ENCODE measurements at regions not wholly inside any gene's neighbourhood (a gene's known extent, or its start where the extent isn't known, plus 50 kb on each side); places are given as distances from the start of the nearest gene placed in this dataset.

GRCh38 chr5:17149786-17150185, 67.6 kb upstream of the BASP1 start:
- Histone ChIP-seq H3K4me3 (no peak overlapping the region), H3K27ac (no peak overlapping the region), H3K4me1 (replicated peaks in 1 of 2) (peaks cover 6 to 10% of the 10 kb centered on the region in 2 donors)
- no peak for ATAC-seq (replicated peaks in 6 of 8)
- in situ Hi-C loops (cut with MboI; ENCODE audit: low pct_unique_long_range_greater_than_20kb in 2 of 9, low sequenced_read_pairs in 9 of 9, unreplicated experiment in 9 of 9), result loop anchor here in 1 of 9 experiments (25.0 kb wide), 1 partner anchor 212 kb away; the partner anchor contains the start of gene MYO10

DNA sequence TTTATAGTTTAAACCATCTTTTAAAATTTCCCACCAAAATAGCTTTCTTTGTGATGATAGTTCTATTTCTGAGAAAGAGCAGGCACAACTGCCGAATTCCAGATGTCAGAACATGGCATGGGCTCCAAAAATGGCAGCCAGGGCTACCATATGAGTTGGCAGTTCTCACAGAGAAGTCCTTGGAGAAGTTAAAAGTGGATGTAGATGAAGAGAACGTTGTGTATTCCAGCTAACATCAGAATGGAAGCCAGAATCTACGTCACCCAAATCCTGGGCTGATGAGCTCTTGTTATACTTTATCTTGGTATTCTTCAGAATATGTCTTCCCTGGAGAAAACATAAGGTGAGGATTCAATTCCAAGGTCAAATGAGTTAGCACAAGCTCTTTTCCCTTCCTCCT, 66.9 kb upstream of the BASP1 start:
- H3K27ac ChIP-seq, result no peak overlapping the region
- in situ Hi-C loops (cut with MboI; ENCODE audit: low pct_unique_long_range_greater_than_20kb in 2 of 9, low sequenced_read_pairs in 9 of 9, unreplicated experiment in 9 of 9), result no loop called here
- WGBS, 10 experiments, result 6 to 100% (median 75%) methylated on average over 1 to 3 of the region's 3 CpGs; no CpG with 5 or more reads in 2 of the 10 experiments
- no peak for ATAC-seq (replicated peaks in 6 of 8)
- peaks cover 6 to 10% of the 10 kb centered on the region in 2 donors for H3K4me1 ChIP-seq (replicated peaks in 1 of 2)
- H3K4me3 ChIP-seq, result no peak overlapping the region

- ATAC-seq (replicated peaks in 6 of 8), result no peak
- peaks cover 5 to 9% of the 10 kb centered on the region in 2 donors for H3K4me1 ChIP-seq (replicated peaks in 1 of 2)
- H3K4me3 ChIP-seq, result no peak overlapping the region
- 20 to 89% (median 59%) methylated on average over 1 to 7 of the region's 8 CpGs; no CpG with 5 or more reads in 2 of the 10 experiments for WGBS, 10 experiments
- no peak overlapping the region for H3K27ac ChIP-seq
- in situ Hi-C loops (cut with MboI; ENCODE audit: low pct_unique_long_range_greater_than_20kb in 2 of 9, low sequenced_read_pairs in 9 of 9, unreplicated experiment in 9 of 9), result no loop called here
Measured at GRCh38 chr5:17151686-17152085, 65.7 kb upstream of the BASP1 start.

- H3K4me1 ChIP-seq (replicated peaks in 1 of 2), result no peaks in the 10 kb centered on the region
- no peak overlapping the region for H3K27ac ChIP-seq
- no peak for ATAC-seq (replicated peaks in 6 of 8)
- WGBS, 10 experiments, result 4 to 86% (median 82%) methylated on average over 3 to 5 of the region's 5 CpGs
- in situ Hi-C loops (cut with MboI; ENCODE audit: low pct_unique_long_range_greater_than_20kb in 2 of 9, low sequenced_read_pairs in 9 of 9, unreplicated experiment in 9 of 9), result no loop called here
- H3K4me3 ChIP-seq, result no peak overlapping the region
Measured at GRCh38 chr5:17154211-17154996, 63.0 kb upstream of the BASP1 start.

DNA sequence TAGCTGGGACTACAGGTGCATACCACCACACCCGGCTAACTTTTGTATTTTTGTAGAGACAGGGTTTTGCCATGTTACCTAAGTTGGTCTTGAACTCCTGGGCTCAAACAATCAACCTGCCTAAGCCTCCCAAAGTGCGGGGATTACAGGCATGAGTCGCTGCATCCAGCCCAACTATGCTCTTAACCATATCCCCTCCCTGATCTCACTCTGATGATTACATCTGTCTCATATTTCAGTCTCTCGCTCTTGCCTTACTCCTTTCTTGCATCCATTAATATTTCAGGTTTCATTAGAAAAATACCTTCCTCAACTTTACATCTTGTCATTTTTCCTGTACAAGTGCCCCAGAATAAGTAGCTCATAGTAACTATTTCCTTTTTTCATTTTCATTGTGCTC, 61.0 kb upstream of the BASP1 start:
- Histone ChIP-seq H3K4me1 (replicated peaks in 1 of 2) (no peaks in the 10 kb centered on the region), H3K27ac (no peak overlapping the region), H3K4me3 (no peak overlapping the region)
- in situ Hi-C loops (cut with MboI; ENCODE audit: low pct_unique_long_range_greater_than_20kb in 2 of 9, low sequenced_read_pairs in 9 of 9, unreplicated experiment in 9 of 9), result no loop called here
- WGBS, 10 experiments, result 43 to 100% (median 93%) methylated on average over 2 to 3 of the region's 4 CpGs; no CpG with 5 or more reads in 1 of the 10 experiments
- ATAC-seq (replicated peaks in 6 of 8), result no peak

DNA sequence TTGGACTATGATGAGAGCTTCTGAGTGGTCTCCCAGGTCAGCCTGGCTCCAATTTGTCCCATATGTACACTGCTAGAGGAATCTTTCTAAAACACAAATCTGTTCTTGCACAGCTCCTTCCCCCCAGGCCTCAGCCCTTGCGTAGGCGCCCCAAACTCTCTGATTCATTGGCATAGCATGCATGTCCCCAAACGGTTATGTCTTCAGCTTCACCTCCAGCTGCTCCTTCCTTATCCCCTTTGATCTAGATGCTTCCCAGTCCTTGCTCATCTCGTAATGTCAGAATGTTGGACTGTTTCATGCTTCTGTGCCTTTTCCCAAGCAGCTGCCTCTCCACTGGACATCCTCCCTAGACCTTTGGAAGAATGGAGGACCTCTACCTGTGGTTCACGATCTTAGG, 60.1 kb upstream of the BASP1 start:
- WGBS, 10 experiments, result 50 to 100% (median 86%) methylated on average over 1 to 5 of the region's 5 CpGs; no CpG with 5 or more reads in 3 of the 10 experiments
- in situ Hi-C loops (cut with MboI; ENCODE audit: low pct_unique_long_range_greater_than_20kb in 2 of 9, low sequenced_read_pairs in 9 of 9, unreplicated experiment in 9 of 9), result no loop called here

DNA sequence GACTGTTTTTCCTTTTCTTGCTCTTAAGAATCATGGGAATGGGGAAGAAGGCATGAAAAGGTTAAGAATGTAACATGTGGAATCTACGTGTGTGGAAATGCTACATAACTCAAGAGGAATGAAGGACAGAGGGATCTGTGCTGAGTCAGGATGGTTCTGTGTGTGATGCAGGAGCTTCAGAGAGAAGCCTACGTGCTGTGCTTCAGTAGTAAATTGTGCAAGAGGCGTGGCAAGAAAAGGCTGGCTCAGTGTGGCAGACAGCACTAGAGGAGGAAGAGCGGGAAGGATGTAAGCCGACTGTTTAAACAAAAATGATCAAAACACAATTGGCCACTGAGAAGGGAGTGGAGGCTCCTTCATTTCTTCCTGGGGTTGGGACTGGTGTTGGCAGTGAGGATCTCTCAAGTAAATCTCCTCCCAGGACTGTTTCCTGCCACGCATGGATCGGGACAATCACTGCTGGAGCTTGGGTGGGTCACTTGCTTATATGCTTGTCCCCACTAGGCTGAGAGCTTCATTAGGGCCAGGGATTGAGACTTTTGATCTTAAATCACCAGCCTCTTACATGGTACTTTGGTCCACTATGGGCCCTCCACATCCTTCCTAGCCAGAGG, 59.4 kb upstream of the BASP1 start:
- ATAC-seq (replicated peaks in 6 of 8), result no peak
- Histone ChIP-seq H3K27ac (no peak overlapping the region), H3K4me3 (no peak overlapping the region), H3K4me1 (replicated peaks in 1 of 2) (no peaks in the 10 kb centered on the region)
- in situ Hi-C loops (cut with MboI; ENCODE audit: low pct_unique_long_range_greater_than_20kb in 2 of 9, low sequenced_read_pairs in 9 of 9, unreplicated experiment in 9 of 9), result no loop called here
- 0 to 100% (median 89%) methylated on average over 1 to 7 of the region's 7 CpGs; no CpG with 5 or more reads in 4 of the 10 experiments for WGBS, 10 experiments

More for the DNA sequence above, 60.1 kb upstream of the BASP1 start:
- H3K4me1 ChIP-seq (replicated peaks in 1 of 2), result no peaks in the 10 kb centered on the region
- no peak for ATAC-seq (replicated peaks in 6 of 8)
- no peak overlapping the region for H3K4me3 ChIP-seq
- no peak overlapping the region for H3K27ac ChIP-seq

DNA sequence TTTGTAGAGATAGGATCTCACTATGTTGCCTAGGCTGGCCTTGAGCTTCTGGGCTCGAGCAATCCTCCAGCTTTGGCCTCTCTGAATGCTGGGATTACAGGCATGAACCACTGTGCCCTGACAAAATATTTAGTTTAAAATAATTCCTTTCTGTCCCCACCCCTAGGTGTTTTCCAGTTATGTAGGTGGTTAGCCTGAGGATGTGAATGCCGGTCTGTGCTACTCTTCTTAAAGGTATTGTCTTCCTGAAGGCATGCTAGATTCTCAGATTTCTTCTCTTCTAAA, 56.7 kb upstream of the BASP1 start:
- in situ Hi-C loops (cut with MboI; ENCODE audit: low pct_unique_long_range_greater_than_20kb in 2 of 9, low sequenced_read_pairs in 9 of 9, unreplicated experiment in 9 of 9), result no loop called here
- Histone ChIP-seq H3K4me3 (no peak overlapping the region), H3K27ac (no peak overlapping the region), H3K4me1 (replicated peaks in 1 of 2) (no peaks in the 10 kb centered on the region)
- no peak for ATAC-seq (replicated peaks in 6 of 8)
- 17 to 100% (median 86%) methylated on average over 1 to 2 of the region's 2 CpGs; no CpG with 5 or more reads in 2 of the 10 experiments for WGBS, 10 experiments

- in situ Hi-C loops (cut with MboI; ENCODE audit: low pct_unique_long_range_greater_than_20kb in 2 of 9, low sequenced_read_pairs in 9 of 9, unreplicated experiment in 9 of 9), result no loop called here
- whole genome bisulfite sequencing, 10 experiments, result 54 to 100% (median 80%) methylated on average over 2 to 3 of the region's 3 CpGs; no CpG with 5 or more reads in 2 of the 10 experiments
- H3K4me3 ChIP-seq, result no peak overlapping the region
- H3K27ac ChIP-seq, result no peak overlapping the region
- no peak for ATAC-seq (replicated peaks in 6 of 8)
- H3K4me1 ChIP-seq (replicated peaks in 1 of 2), result no peaks in the 10 kb centered on the region
Measured at GRCh38 chr5:17161662-17162061, 55.8 kb upstream of the BASP1 start.

DNA sequence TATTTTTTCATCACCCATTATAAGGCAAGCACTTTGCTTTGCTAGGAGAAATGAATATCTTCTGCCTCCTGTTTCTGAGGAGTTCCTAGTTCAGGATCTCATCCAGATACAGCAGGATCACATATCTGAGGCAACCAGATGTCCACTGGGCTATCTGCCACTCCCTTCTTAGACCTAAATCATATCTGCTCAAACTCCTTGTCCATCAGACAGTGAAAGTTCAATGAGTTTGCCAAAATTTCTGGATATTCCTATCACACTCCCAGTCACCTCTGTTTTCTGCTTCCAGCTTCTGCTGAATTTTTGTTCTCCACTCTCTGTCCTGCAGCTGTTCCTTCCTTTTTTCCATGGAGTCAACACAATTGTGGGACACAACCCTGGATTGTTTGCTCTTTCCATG, 54.2 kb upstream of the BASP1 start:
- Histone ChIP-seq H3K4me3 (no peak overlapping the region), H3K27ac (no peak overlapping the region), H3K4me1 (replicated peaks in 1 of 2) (no peaks in the 10 kb centered on the region)
- ATAC-seq (replicated peaks in 6 of 8), result no peak
- in situ Hi-C loops (cut with MboI; ENCODE audit: low pct_unique_long_range_greater_than_20kb in 2 of 9, low sequenced_read_pairs in 9 of 9, unreplicated experiment in 9 of 9), result no loop called here

- in situ Hi-C loops (cut with MboI; ENCODE audit: low pct_unique_long_range_greater_than_20kb in 2 of 9, low sequenced_read_pairs in 9 of 9, unreplicated experiment in 9 of 9), result no loop called here
- Histone ChIP-seq H3K27ac (no peak overlapping the region), H3K4me3 (no peak overlapping the region), H3K4me1 (replicated peaks in 1 of 2) (no peaks in the 10 kb centered on the region)
- 0 to 80% (median 63%) methylated on average over 1 to 4 of the region's 4 CpGs; no CpG with 5 or more reads in 1 of the 10 experiments for WGBS, 10 experiments
- ATAC-seq (replicated peaks in 6 of 8), result no peak
Measured at GRCh38 chr5:17167171-17167891, 50.1 kb upstream of the BASP1 start.
